Nephron progenitor cell (in vitro differentiated cells): ENCODE measurements at regions not wholly inside any gene's neighbourhood (a gene's known extent, or its start where the extent isn't known, plus 50 kb on each side); places are given as distances from the start of the nearest gene placed in this dataset.
"Not testable (repeated sequence)": the region's sequence is repeated elsewhere in the genome, so short reads cannot be mapped to it uniquely, and the experiment has no call there.

Experiments used
- DNase-seq: peaks from one replicate; pipeline ENCODE4 v3.0.0; 2021
- H3K27ac Mint-ChIP-seq: 2 replicates; pipeline ENCODE4 v1.8.0; 2021; ENCODE audit warnings: mild to moderate bottlenecking, moderate library complexity, mixed read lengths
- H3K27me3 Mint-ChIP-seq: 2 replicates; pipeline ENCODE4 v1.8.0; 2021; ENCODE audit warnings: mild to moderate bottlenecking, low read depth, mixed read lengths; ENCODE audit not compliant: poor library complexity
- H3K36me3 Mint-ChIP-seq: 2 replicates; pipeline ENCODE4 v1.8.0; 2021; ENCODE audit warnings: low read depth, mixed read lengths
- H3K4me1 Mint-ChIP-seq: 2 replicates; pipeline ENCODE4 v1.8.0; 2021; ENCODE audit warnings: mixed read lengths
- H3K4me3 Mint-ChIP-seq: 2 replicates; pipeline ENCODE4 v1.8.0; 2021; ENCODE audit warnings: mild to moderate bottlenecking, moderate library complexity, mixed read lengths
- H3K9me3 Mint-ChIP-seq: 2 replicates; pipeline ENCODE4 v1.8.0; 2021; ENCODE audit warnings: mild to moderate bottlenecking, moderate library complexity, mixed read lengths
- CTCF ChIP-seq: fragments of 200-600 bp; sonication (generic); IDR thresholded peaks from 2 replicates; pipeline ENCODE4 v1.5.0; 2021; ENCODE audit warnings: antibody characterized with exemption

GRCh38 chr15:29648415-29648814, 173.9 kb downstream of the TJP1 start:
- not testable (repeated sequence) for H3K9me3 Mint-ChIP-seq, DNase-seq, H3K4me3 Mint-ChIP-seq, H3K27me3 Mint-ChIP-seq, H3K4me1 Mint-ChIP-seq, H3K27ac Mint-ChIP-seq, H3K36me3 Mint-ChIP-seq

- Mint-ChIP-seq H3K36me3 (no peaks in the 10 kb centered on the region), H3K9me3 (peaks cover 3% of the 10 kb centered on the region), H3K27ac (no peak overlapping the region), H3K4me3 (no peak overlapping the region), H3K27me3 (no peaks in the 10 kb centered on the region), H3K4me1 (no peaks in the 10 kb centered on the region)
- no peak for TF ChIP-seq CTCF
- DNase-seq = no peak
These were observed 176.4 kb downstream of the TJP1 start for GRCh38 chr15:29645841-29646240.

GRCh38 chr15:29644361-29644760, 177.9 kb downstream of the TJP1 start:
- H3K9me3 Mint-ChIP-seq, H3K4me1 Mint-ChIP-seq, H3K27ac Mint-ChIP-seq, H3K27me3 Mint-ChIP-seq, H3K36me3 Mint-ChIP-seq, DNase-seq, H3K4me3 Mint-ChIP-seq: not testable (repeated sequence)

GRCh38 chr15:29638781-29639180, 183.5 kb downstream of the TJP1 start:
- DNase-seq = no peak
- Mint-ChIP-seq H3K27me3 (peaks cover 10% of the 10 kb centered on the region), H3K9me3 (peaks cover 10% of the 10 kb centered on the region), H3K4me1 (peaks cover 20% of the 10 kb centered on the region), H3K27ac (no peak overlapping the region), H3K36me3 (no peaks in the 10 kb centered on the region), H3K4me3 (no peak overlapping the region)
- no peak for TF ChIP-seq CTCF

GRCh38 chr15:29638011-29638410, 184.3 kb downstream of the TJP1 start:
- H3K4me3 Mint-ChIP-seq = no peak overlapping the region

GRCh38 chr15:29637555-29637954, 184.7 kb downstream of the TJP1 start:
- Mint-ChIP-seq H3K27me3 (peaks cover 10% of the 10 kb centered on the region), H3K36me3 (no peaks in the 10 kb centered on the region), H3K9me3 (peaks cover 11% of the 10 kb centered on the region), H3K4me1 (peaks cover 20% of the 10 kb centered on the region), H3K27ac (no peak overlapping the region), H3K4me3 (no peak overlapping the region)
- no peak for DNase-seq
- no peak for TF ChIP-seq CTCF

More at GRCh38 chr15:29638011-29638410, 184.3 kb downstream of the TJP1 start:
- Mint-ChIP-seq H3K9me3 (peaks cover 10% of the 10 kb centered on the region), H3K36me3 (no peaks in the 10 kb centered on the region), H3K4me1 (peaks cover 20% of the 10 kb centered on the region), H3K27me3 (peaks cover 10% of the 10 kb centered on the region), H3K27ac (no peak overlapping the region)
- DNase-seq = no peak
- TF ChIP-seq CTCF = no peak

GRCh38 chr15:29636921-29637320, 185.3 kb downstream of the TJP1 start:
- H3K9me3 Mint-ChIP-seq = peaks cover 11% of the 10 kb centered on the region
- peaks cover 10% of the 10 kb centered on the region for H3K27me3 Mint-ChIP-seq
- H3K4me3 Mint-ChIP-seq = no peak overlapping the region
- no peak overlapping the region for H3K27ac Mint-ChIP-seq
- DNase-seq = no peak
- peaks cover 20% of the 10 kb centered on the region for H3K4me1 Mint-ChIP-seq
- no peak for TF ChIP-seq CTCF
- no peaks in the 10 kb centered on the region for H3K36me3 Mint-ChIP-seq
